Stimulated activated CD4-positive, alpha-beta T cell treated with anti-CD3 and anti-CD28 coated beads, Interleukin-4, amount 100 ng/mL, for 24 hours (primary cell): ENCODE measurements at regions not wholly inside any gene's neighbourhood (a gene's known extent, or its start where the extent isn't known, plus 50 kb on each side); places are given as distances from the start of the nearest gene placed in this dataset.

Experiments
- DNase-seq: peaks from one replicate; pipeline ENCODE4 v3.0.0-alpha.2; 2020

- DNase-seq: no peak
Observed at GRCh38 chr1:199675937-199676336, 351.6 kb upstream of the NR5A2 start.

GRCh38 chr1:199678771-199679170 lies 348.7 kb upstream of the NR5A2 start:
- DNase-seq: no peak

GRCh38 chr1:199682081-199682480 lies 345.4 kb upstream of the NR5A2 start:
- DNase-seq: no peak

- DNase-seq: peak; percentile 21
Observed at GRCh38 chr1:199684686-199685273, 342.7 kb upstream of the NR5A2 start.

- no peak for DNase-seq
Observed at GRCh38 chr1:199685369-199685768, 342.1 kb upstream of the NR5A2 start.

GRCh38 chr1:199687321-199687720 lies 340.2 kb upstream of the NR5A2 start:
- no peak for DNase-seq

GRCh38 chr1:199688133-199688676 lies 339.3 kb upstream of the NR5A2 start:
- DNase-seq: no peak

GRCh38 chr1:199688774-199689173 lies 338.7 kb upstream of the NR5A2 start:
- DNase-seq: no peak

GRCh38 chr1:199690496-199690895 lies 337.0 kb upstream of the NR5A2 start:
- DNase-seq: no peak

- no peak for DNase-seq
Observed at GRCh38 chr1:199691540-199691939, 336.0 kb upstream of the NR5A2 start.

- DNase-seq: no peak
Observed at GRCh38 chr1:199693724-199694123, 333.8 kb upstream of the NR5A2 start.

- DNase-seq: no peak
Observed at GRCh38 chr1:199696225-199696624, 331.3 kb upstream of the NR5A2 start.

GRCh38 chr1:199698222-199698621 lies 329.3 kb upstream of the NR5A2 start:
- no peak for DNase-seq

- DNase-seq: no peak
Observed at GRCh38 chr1:199700551-199700950, 327.0 kb upstream of the NR5A2 start.

- DNase-seq: no peak
Observed at GRCh38 chr1:199701726-199702125, 325.8 kb upstream of the NR5A2 start.

GRCh38 chr1:199704231-199704630 lies 323.3 kb upstream of the NR5A2 start:
- no peak for DNase-seq

GRCh38 chr1:199705825-199706224 lies 321.7 kb upstream of the NR5A2 start:
- no peak for DNase-seq

- no peak for DNase-seq
Observed at GRCh38 chr1:199706826-199707606, 320.5 kb upstream of the NR5A2 start.

GRCh38 chr1:199710974-199711373 lies 316.5 kb upstream of the NR5A2 start:
- no peak for DNase-seq

GRCh38 chr1:199716729-199717128 lies 310.8 kb upstream of the NR5A2 start:
- DNase-seq: no peak

GRCh38 chr1:199719156-199719842 lies 308.2 kb upstream of the NR5A2 start:
- DNase-seq: no peak

- DNase-seq: no peak
Observed at GRCh38 chr1:199720496-199720895, 307.0 kb upstream of the NR5A2 start.

GRCh38 chr1:199721001-199721400 lies 306.5 kb upstream of the NR5A2 start:
- DNase-seq: no peak
